22Rv1 (cell line): ENCODE measurements at regions not wholly inside any gene's neighbourhood (a gene's known extent, or its start where the extent isn't known, plus 50 kb on each side); places are given as distances from the start of the nearest gene placed in this dataset.

ENCODE experiments used
- ZFX ChIP-seq: fragments of 450-650 bp; IDR thresholded peaks from 2 replicates; pipeline ENCODE4 v1.6.1; 2017; ENCODE audit warnings: antibody characterized with exemption, borderline replicate concordance
- TF ChIP-seq, protein P1 (sequence below): fragments of 450-650 bp; IDR thresholded peaks from 2 replicates; pipeline ENCODE4 v1.5.1; 2017; ENCODE audit warnings: mild to moderate bottlenecking

DNA sequence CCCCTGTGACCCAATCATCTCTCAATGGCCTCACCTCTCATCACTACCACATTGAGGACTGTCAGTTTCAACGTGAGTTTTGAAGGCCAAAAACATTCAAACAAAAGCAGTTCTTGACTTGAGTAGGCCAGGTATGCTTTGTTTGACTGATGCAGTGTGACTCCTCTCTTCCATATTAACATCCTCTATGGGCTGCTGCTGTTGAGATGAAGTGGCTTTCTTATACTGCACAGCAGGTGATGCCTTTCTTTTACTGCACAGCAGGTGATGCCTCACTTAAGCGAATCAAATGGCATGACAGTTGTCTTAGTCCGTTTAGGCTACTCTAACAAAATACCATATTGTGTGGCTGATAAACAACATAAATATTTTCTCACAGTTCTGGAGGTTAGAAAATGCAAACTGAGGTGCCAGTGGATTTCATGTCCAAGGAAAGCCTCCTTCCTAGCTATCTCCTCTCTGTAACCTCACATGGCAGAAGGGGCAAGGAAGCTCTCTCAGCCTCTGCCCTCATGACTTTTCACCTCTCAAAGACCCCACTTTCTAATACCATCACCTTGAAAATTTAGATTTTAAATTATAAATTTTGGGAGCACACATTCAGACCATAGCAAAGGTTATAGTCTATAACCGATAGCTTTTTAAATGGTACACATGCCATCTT, 2267.9 kb upstream of the AGA start:
- TF ChIP-seq, protein P1, sequence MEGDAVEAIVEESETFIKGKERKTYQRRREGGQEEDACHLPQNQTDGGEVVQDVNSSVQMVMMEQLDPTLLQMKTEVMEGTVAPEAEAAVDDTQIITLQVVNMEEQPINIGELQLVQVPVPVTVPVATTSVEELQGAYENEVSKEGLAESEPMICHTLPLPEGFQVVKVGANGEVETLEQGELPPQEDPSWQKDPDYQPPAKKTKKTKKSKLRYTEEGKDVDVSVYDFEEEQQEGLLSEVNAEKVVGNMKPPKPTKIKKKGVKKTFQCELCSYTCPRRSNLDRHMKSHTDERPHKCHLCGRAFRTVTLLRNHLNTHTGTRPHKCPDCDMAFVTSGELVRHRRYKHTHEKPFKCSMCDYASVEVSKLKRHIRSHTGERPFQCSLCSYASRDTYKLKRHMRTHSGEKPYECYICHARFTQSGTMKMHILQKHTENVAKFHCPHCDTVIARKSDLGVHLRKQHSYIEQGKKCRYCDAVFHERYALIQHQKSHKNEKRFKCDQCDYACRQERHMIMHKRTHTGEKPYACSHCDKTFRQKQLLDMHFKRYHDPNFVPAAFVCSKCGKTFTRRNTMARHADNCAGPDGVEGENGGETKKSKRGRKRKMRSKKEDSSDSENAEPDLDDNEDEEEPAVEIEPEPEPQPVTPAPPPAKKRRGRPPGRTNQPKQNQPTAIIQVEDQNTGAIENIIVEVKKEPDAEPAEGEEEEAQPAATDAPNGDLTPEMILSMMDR: no peak
- no peak for TF ChIP-seq ZFX
